Ovary (tissue), 7 donors: ENCODE measurements at regions not wholly inside any gene's neighbourhood (a gene's known extent, or its start where the extent isn't known, plus 50 kb on each side); places are given as distances from the start of the nearest gene placed in this dataset.
A peak's percentile ranks its signal among the peaks of the same experiment; 100 is the strongest.

ENCODE experiments used
- DNase-seq, 5 donors: peaks; one replicate each; pipeline ENCODE4 v3.0.0-alpha.2; 2019 to 2020
- H3K27ac ChIP-seq, 2 donors: fragments of 200-600 bp; one replicate each; pipeline versions ENCODE4 v1.5.1 to v1.8.0; 2019 to 2022
- H3K27me3 ChIP-seq: fragments of 200-600 bp; one replicate; pipeline ENCODE4 v1.8.0; 2022
- H3K36me3 ChIP-seq: fragments of 200-600 bp; sonication (generic); one replicate; pipeline ENCODE4 v1.5.1; 2019
- H3K4me1 ChIP-seq: one replicate; pipeline ENCODE4 v1.8.1; 2013; ENCODE audit warnings: mild to moderate bottlenecking, moderate library complexity; ENCODE audit not compliant: insufficient read depth
- H3K4me3 ChIP-seq: fragments of 200-600 bp; sonication (generic); one replicate; pipeline ENCODE4 v1.5.1; 2017
- H3K9me3 ChIP-seq, 2 donors: fragments of 200-600 bp in 1 of 2; sonication (generic) in 1 of 2; one replicate each; pipeline versions ENCODE4 v1.5.1 to v1.8.1; 2013 to 2019; ENCODE audit warnings: mild to moderate bottlenecking in 1 of 2, moderate library complexity in 1 of 2
- CTCF ChIP-seq, 3 donors: fragments of 450-650 bp in 2 of 3; fragments of 200-600 bp in 1 of 3; IDR thresholded peaks; one replicate each; pipeline versions ENCODE4 v1.5.1 to v1.8.0; 2016 to 2022; ENCODE audit warnings: antibody characterized with exemption in 3 of 3, mild to moderate bottlenecking in 1 of 3
- EP300 ChIP-seq: sonication (generic); formaldehyde crosslinking; IDR thresholded peaks from one replicate; pipeline ENCODE4 v1.6.1; 2017; ENCODE audit warnings: antibody characterized with exemption
- POLR2A ChIP-seq: fragments of 450-650 bp; IDR thresholded peaks from one replicate; pipeline ENCODE4 v1.6.1; 2017; ENCODE audit warnings: antibody characterized with exemption, mild to moderate bottlenecking, moderate library complexity
- WGBS, 3 donors: extraction: QIAGEN DNeasy Blood & Tissue Kit in 1 of 3; methylation state at CpG; one replicate each; pipeline versions ENCODE4 v1.1.5 to v1.1.7; 2013 to 2017; 5-methylcytosine and 5-hydroxymethylcytosine counted together
- intact Hi-C, 4 donors: fragments of 100-400 bp; cut with DNase I; formaldehyde crosslinking; loops; one replicate each; pipeline versions ENCODE4 v1.11.0 to v1.15.1; 2022 to 2023
- donor health status: DM: no; HTN: no; CAD: no; lungs with moderate emphysema.
- donor health status: DM: no; HTN: no; CAD: no.
- donor health status: Bipolar disorder and iron deficiency.
- donor health status: DM: no; HTN: no; CAD: no.
- donor health status: DM: yes; HTN: yes; CAD: no.

- no peak for DNase-seq
Measured at GRCh38 chr2:226125176-226125883, 674.3 kb downstream of the IRS1 start.

GRCh38 chr2:226124548-226125011, 675.0 kb downstream of the IRS1 start:
- H3K36me3 ChIP-seq, result no peaks in the 10 kb centered on the region
- no peaks in the 10 kb centered on the region for H3K27me3 ChIP-seq
- no peak for DNase-seq
- intact Hi-C loops, result loop anchor here in 1 of 4 donors (5.0 kb wide), 1 partner anchor 673 kb away; the partner anchor contains the start of gene IRS1
- no peak overlapping the region for H3K4me3 ChIP-seq
- H3K9me3 ChIP-seq, result no peaks in the 10 kb centered on the region
- no peak for TF ChIP-seq EP300
- no peak for TF ChIP-seq POLR2A
- TF ChIP-seq CTCF (IDR thresholded peaks at IDR 0.05), result no peak
- H3K4me1 ChIP-seq, result peaks cover 5% of the 10 kb centered on the region
- 29 to 40% (median 38%) methylated on average over 2 of the region's 2 CpGs for WGBS, 3 donors
- peak overlapping the region in 1 of 2 donors; percentile 11 for H3K27ac ChIP-seq

More at GRCh38 chr2:226125176-226125883, 674.3 kb downstream of the IRS1 start:
- intact Hi-C loops, result no loop called here
- no peaks in the 10 kb centered on the region for H3K9me3 ChIP-seq
- H3K36me3 ChIP-seq, result no peaks in the 10 kb centered on the region
- H3K27me3 ChIP-seq, result no peaks in the 10 kb centered on the region
- peaks cover 5% of the 10 kb centered on the region for H3K4me1 ChIP-seq
- TF ChIP-seq CTCF (IDR thresholded peaks at IDR 0.05), result no peak
- no peak overlapping the region for H3K4me3 ChIP-seq
- WGBS, 3 donors, result 45 to 56% (median 47%) methylated on average over 7 of the region's 7 CpGs
- no peak overlapping the region for H3K27ac ChIP-seq

- Histone ChIP-seq H3K9me3 (no peaks in the 10 kb centered on the region), H3K4me3 (no peak overlapping the region), H3K27ac (no peak overlapping the region), H3K36me3 (no peaks in the 10 kb centered on the region), H3K27me3 (no peaks in the 10 kb centered on the region), H3K4me1 (peaks cover 5% of the 10 kb centered on the region)
- no peak for TF ChIP-seq EP300
- TF ChIP-seq CTCF (IDR thresholded peaks at IDR 0.05), result no peak
- TF ChIP-seq POLR2A, result no peak
- intact Hi-C loops, result loop anchor here in 1 of 4 donors (5.0 kb wide), 1 partner anchor 674 kb away; the partner anchor contains the start of gene IRS1
- 16 to 48% (median 25%) methylated on average over 3 of the region's 3 CpGs for WGBS, 3 donors
- no peak for DNase-seq
Measured at GRCh38 chr2:226123300-226123699, 676.3 kb downstream of the IRS1 start.

- Histone ChIP-seq H3K36me3 (no peaks in the 10 kb centered on the region), H3K27ac (no peak overlapping the region), H3K4me1 (peaks cover 5% of the 10 kb centered on the region), H3K27me3 (no peaks in the 10 kb centered on the region), H3K4me3 (no peak overlapping the region), H3K9me3 (no peaks in the 10 kb centered on the region)
- intact Hi-C loops, result loop anchor here in 1 of 4 donors (5.0 kb wide), 1 partner anchor 675 kb away; the partner anchor contains the start of gene IRS1
- TF ChIP-seq CTCF (IDR thresholded peaks at IDR 0.05) (no peak), POLR2A (no peak), EP300 (no peak)
- DNase-seq, result no peak
Measured at GRCh38 chr2:226122041-226122440, 677.6 kb downstream of the IRS1 start.
